K562 (cell line): ENCODE measurements at regions not wholly inside any gene's neighbourhood (a gene's known extent, or its start where the extent isn't known, plus 50 kb on each side); places are given as distances from the start of the nearest gene placed in this dataset.

Source experiments
- ATAC-seq: fragments of 200-7000 bp; cut with Tn5 transposase; 3 replicates; pipeline ENCODE4 v1.9.1; 2020; ENCODE audit warnings: moderate library complexity
- BruUV-seq: library from RNA; stranded (reverse); fragments of 400-500 nt; replicated peaks from 2 replicates; lab custom pipeline; 2021; lab: Mats Ljungman, UMichigan
- CTCF ChIA-PET: fragments of 300-600 bp; formaldehyde crosslinking; extraction: SDS; loops from one replicate; lab custom pipeline; 2021; ENCODE audit warnings: low intra/inter-chr PET ratio; lab: Yijun Ruan, JAX
- POLR2A ChIA-PET: fragments of 300-600, 350-650 bp; sonication (Branson Sonifier 250); formaldehyde crosslinking; extraction: SDS; loops from one replicate; lab custom pipeline; 2021; ENCODE audit warnings: antibody characterized with exemption, inconsistent platforms; lab: Yijun Ruan, JAX
- DNase-seq, 4 experiments: peaks; one replicate each; pipeline versions ENCODE4 v3.0.0 to v3.0.0-alpha.2; 2011 to 2018; ENCODE audit warnings: low spot score in 3 of 4, mixed read lengths in 3 of 4; ENCODE audit errors: extremely low read depth in 1 of 4
- FAIRE-seq: peaks from 2 replicates; lab custom pipeline; 2011; peaks lifted over from hg19 to GRCh38; lab: Jason Lieb, UNC
- H2AFZ ChIP-seq: 2 replicates; pipeline ENCODE4 v1.6.0; 2011; ENCODE audit warnings: low read depth, low read length, control low read depth, inconsistent platforms
- H3K27ac ChIP-seq: fragments of 200-600 bp; 3 replicates; pipeline ENCODE4 v1.8.0; 2011; ENCODE audit warnings: low read depth, mild to moderate bottlenecking, control low read depth, inconsistent platforms, low read length, moderate library complexity, mixed read lengths; ENCODE audit errors: extremely low read depth
- H3K27me3 ChIP-seq, 2 experiments: fragments of 300-600 bp in 1 of 2; 2 replicates in 1 of 2; 3 replicates in 1 of 2; pipeline versions ENCODE4 v1.6.0 to v1.8.0; 2011; ENCODE audit warnings: inconsistent platforms in 2 of 2, low read length in 2 of 2, mild to moderate bottlenecking in 1 of 2, mixed read lengths in 1 of 2, moderate library complexity in 1 of 2; ENCODE audit not compliant: control insufficient read depth in 2 of 2, insufficient read depth in 2 of 2
- H3K36me3 ChIP-seq: fragments of 300-600 bp; 3 replicates; pipeline ENCODE4 v1.8.0; 2011; ENCODE audit warnings: mild to moderate bottlenecking, low read length, inconsistent platforms; ENCODE audit not compliant: control insufficient read depth, insufficient read depth
- H3K4me1 ChIP-seq, 2 experiments: fragments of 200-600 bp in 1 of 2; replicated peaks in 1 of 2; 2 replicates in 1 of 2; 3 replicates in 1 of 2; pipeline versions ENCODE4 v1.5.1 to v1.8.0; 2011; ENCODE audit warnings: inconsistent platforms in 2 of 2, low read length in 2 of 2, mild to moderate bottlenecking in 1 of 2, mixed read lengths in 1 of 2, moderate library complexity in 1 of 2; ENCODE audit not compliant: control insufficient read depth in 2 of 2, insufficient read depth in 2 of 2
- H3K4me2 ChIP-seq: 2 replicates; pipeline ENCODE4 v1.6.1; 2011; ENCODE audit warnings: low read length, control low read depth, inconsistent platforms, mixed read lengths; ENCODE audit not compliant: insufficient read depth
- H3K4me3 ChIP-seq: fragments of 200-600 bp; sonication (generic), shearing (Covaris generic); 2 replicates; pipeline ENCODE4 v1.5.1; 2016; ENCODE audit warnings: control low read depth, inconsistent platforms
- H3K79me2 ChIP-seq: fragments of 200-600 bp; 3 replicates; pipeline ENCODE4 v1.8.0; 2011; ENCODE audit warnings: low read length, inconsistent platforms; ENCODE audit not compliant: control insufficient read depth, insufficient read depth
- H3K9ac ChIP-seq, 2 experiments: 2 replicates each; pipeline versions ENCODE4 v1.6.0 to v1.6.1; 2011; ENCODE audit warnings: low read depth in 2 of 2, low read length in 2 of 2, control low read depth in 1 of 2, inconsistent platforms in 1 of 2, mild to moderate bottlenecking in 1 of 2, mixed read lengths in 1 of 2; ENCODE audit not compliant: insufficient read depth in 1 of 2
- H3K9me1 ChIP-seq: one replicate; pipeline ENCODE4 v1.6.0; 2011; ENCODE audit warnings: inconsistent platforms, mild to moderate bottlenecking, low read length, moderate library complexity; ENCODE audit not compliant: control insufficient read depth, insufficient read depth
- H3K9me3 ChIP-seq: replicated peaks from 2 replicates; pipeline ENCODE4 v1.5.1; 2011; ENCODE audit warnings: low read depth, low read length, inconsistent platforms; ENCODE audit not compliant: control insufficient read depth, insufficient read depth
- H4K20me1 ChIP-seq: replicated peaks from 2 replicates; pipeline ENCODE4 v1.6.1; 2011; ENCODE audit warnings: low read length, inconsistent platforms, mixed read lengths; ENCODE audit not compliant: control insufficient read depth, insufficient read depth
- CCNT2 ChIP-seq: IDR thresholded peaks from 2 replicates; pipeline ENCODE4 v1.6.1; 2011; ENCODE audit warnings: borderline replicate concordance, low read depth, mild to moderate bottlenecking, moderate library complexity, mixed read lengths, low read length; ENCODE audit not compliant: insufficient read length; ENCODE audit errors: extremely low read depth
- CHCHD3 ChIP-seq: fragments of 250-450 bp; sonication (Bioruptor Pico); IDR thresholded peaks from 2 replicates; pipeline ENCODE4 v2.1.2; 2022; ENCODE audit warnings: mild to moderate bottlenecking
- CHD1 ChIP-seq: fragments of 200-600 bp; sonication (generic); IDR thresholded peaks from one replicate; pipeline ENCODE4 v1.6.1; 2012; ENCODE audit warnings: mild to moderate bottlenecking, moderate library complexity, low read length, inconsistent platforms
- ESRRB ChIP-seq: fragments of 250-450 bp; sonication (Bioruptor Pico); IDR thresholded peaks from 2 replicates; pipeline ENCODE4 v1.5.0; 2020; ENCODE audit warnings: mild to moderate bottlenecking, moderate library complexity, borderline replicate concordance
- HDGF ChIP-seq: fragments of 450-650 bp; IDR thresholded peaks from 2 replicates; pipeline ENCODE4 v1.6.1; 2016
- MCM3 ChIP-seq: fragments of 450-650 bp; IDR thresholded peaks from 2 replicates; pipeline ENCODE4 v1.6.1; 2016
- MECOM ChIP-seq: fragments of 250-450 bp; sonication (Bioruptor Pico); IDR thresholded peaks from 2 replicates; pipeline ENCODE4 v1.8.0; 2022; ENCODE audit warnings: inconsistent platforms
- MXD1 ChIP-seq: fragments of 250-450 bp; sonication (Bioruptor Pico); IDR thresholded peaks from 2 replicates; pipeline ENCODE4 v1.8.0; 2021; ENCODE audit warnings: borderline replicate concordance, mild to moderate bottlenecking, moderate library complexity; ENCODE audit not compliant: poor library complexity, severe bottlenecking
- NFE2 ChIP-seq: IDR thresholded peaks from 2 replicates; pipeline ENCODE4 v1.6.1; 2014; ENCODE audit warnings: antibody characterized with exemption, low read depth
- POLR2A ChIP-seq: fragments of 450-650 bp; conservative IDR thresholded peaks from 2 replicates; pipeline ENCODE4 v1.6.1; 2016
- PPARD ChIP-seq: fragments of 250-450 bp; sonication (Bioruptor Pico); IDR thresholded peaks from 2 replicates; pipeline ENCODE4 v1.8.0; 2022; ENCODE audit warnings: inconsistent platforms, mild to moderate bottlenecking, moderate library complexity
- PTRF ChIP-seq: fragments of 450-650 bp; IDR thresholded peaks from 2 replicates; pipeline ENCODE4 v1.6.1; 2016; ENCODE audit warnings: mild to moderate bottlenecking, missing genetic modification characterization, missing compliant biosample characterization
- RFX7 ChIP-seq: fragments of 250-450 bp; sonication (Bioruptor Pico); IDR thresholded peaks from 2 replicates; pipeline ENCODE4 v1.5.1; 2021; ENCODE audit warnings: mild to moderate bottlenecking
- SLC30A9 ChIP-seq: fragments of 250-450 bp; sonication (Bioruptor Pico); IDR thresholded peaks from 2 replicates; pipeline ENCODE4 v1.8.0; 2022; ENCODE audit warnings: mild to moderate bottlenecking, moderate library complexity
- SRSF7 ChIP-seq: fragments of 200-400 bp; formaldehyde crosslinking; optimal IDR thresholded peaks from 2 replicates; pipeline ENCODE3; 2017; ENCODE audit warnings: mild to moderate bottlenecking, low read depth, low read length
- TEAD2 ChIP-seq: fragments of 450-650 bp; IDR thresholded peaks from 2 replicates; pipeline ENCODE4 v1.6.1; 2016; ENCODE audit warnings: missing genetic modification characterization, control low read depth, missing compliant biosample characterization
- ZNF121 ChIP-seq: sonication (generic); formaldehyde crosslinking; conservative IDR thresholded peaks from 2 replicates; pipeline ENCODE4 v1.8.0; 2022; ENCODE audit warnings: missing genetic modification reagents
- ZNF79 ChIP-seq: fragments of 250-450 bp; sonication (Bioruptor Pico); IDR thresholded peaks from 2 replicates; pipeline ENCODE4 v1.4.0; 2020; ENCODE audit warnings: low read depth, mild to moderate bottlenecking, moderate library complexity
- WGBS: fragments of 100-300 bp; shearing (Covaris generic); methylation state at CpG from one replicate; pipeline ENCODE4 v1.1.6; 2016; ENCODE audit warnings: low coverage, mixed read lengths; ENCODE audit not compliant: insufficient coverage; ENCODE audit errors: missing lambda C conversion rate; 5-methylcytosine and 5-hydroxymethylcytosine counted together
- in situ Hi-C: fragments of 300-500 bp; cut with MboI; formaldehyde crosslinking; loops from 4 replicates; pipeline ENCODE4 v1.15.0; 2018; ENCODE audit warnings: inconsistent platforms, mixed read lengths
- intact Hi-C: fragments of 100-400 bp; cut with micrococcal nuclease; formaldehyde crosslinking; loops from 2 replicates; pipeline ENCODE4 v1.14.2; 2022
- TF ChIP-seq, protein P1 (sequence below): fragments of 250-450 bp; sonication (Bioruptor Pico); IDR thresholded peaks from 2 replicates; pipeline ENCODE4 v1.4.0; 2020; ENCODE audit warnings: borderline replicate concordance
- TF ChIP-seq, protein P2 (sequence below): IDR thresholded peaks from 2 replicates; pipeline ENCODE4 v1.6.1; 2016; ENCODE audit warnings: missing genetic modification characterization, missing compliant biosample characterization

DNA sequence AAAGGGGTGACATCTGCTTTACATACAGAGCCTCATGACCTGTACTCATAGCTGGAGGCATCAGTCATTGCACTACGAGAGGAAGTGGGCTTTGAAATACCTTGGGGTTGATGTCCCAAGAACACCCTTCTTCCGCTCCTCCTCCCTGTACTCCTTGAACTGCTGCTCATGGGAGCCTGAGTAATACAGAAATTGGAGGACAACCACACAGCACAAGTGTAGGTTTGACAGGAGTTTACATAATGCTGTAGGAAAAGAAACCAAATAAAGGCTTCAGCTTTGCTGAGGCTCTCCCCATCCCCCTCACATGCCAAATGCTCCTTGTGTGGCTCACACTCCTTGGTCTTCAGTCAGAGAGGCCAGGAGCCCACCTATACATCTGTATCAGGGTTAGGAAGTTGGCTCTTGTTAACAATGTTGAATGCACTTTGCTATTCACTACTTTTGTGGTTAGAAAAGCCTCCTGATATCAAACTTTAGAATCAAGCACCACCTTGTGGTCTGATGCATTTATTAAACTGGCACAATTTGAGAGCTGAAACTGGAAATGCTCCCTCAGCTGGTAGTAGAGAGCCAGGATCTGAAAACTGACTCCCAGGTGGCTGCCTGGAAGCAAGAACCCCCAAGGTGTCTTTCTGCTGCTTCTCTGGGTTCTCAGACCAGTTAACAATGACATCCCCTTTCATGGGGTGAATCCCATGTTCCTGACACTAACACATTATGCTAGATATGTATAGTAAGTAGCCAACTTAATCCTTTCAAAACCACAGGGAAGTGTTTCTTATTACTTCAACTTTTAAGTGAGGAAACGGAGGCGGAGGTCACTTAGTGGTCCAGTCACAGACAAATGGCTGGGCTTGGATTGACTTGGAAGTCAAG lies 56.2 kb upstream of the EDN1 start (continued):
- TF ChIP-seq MXD1 (no peak), MECOM (CRISPR knock-in tag) (no peak), CCNT2 (no peak), PPARD (no peak), TEAD2 (tag) (no peak), RFX7 (CRISPR knock-in tag) (no peak), POLR2A (no peak), ZNF79 (CRISPR knock-in tag) (no peak), NFE2 (no peak)

DNA sequence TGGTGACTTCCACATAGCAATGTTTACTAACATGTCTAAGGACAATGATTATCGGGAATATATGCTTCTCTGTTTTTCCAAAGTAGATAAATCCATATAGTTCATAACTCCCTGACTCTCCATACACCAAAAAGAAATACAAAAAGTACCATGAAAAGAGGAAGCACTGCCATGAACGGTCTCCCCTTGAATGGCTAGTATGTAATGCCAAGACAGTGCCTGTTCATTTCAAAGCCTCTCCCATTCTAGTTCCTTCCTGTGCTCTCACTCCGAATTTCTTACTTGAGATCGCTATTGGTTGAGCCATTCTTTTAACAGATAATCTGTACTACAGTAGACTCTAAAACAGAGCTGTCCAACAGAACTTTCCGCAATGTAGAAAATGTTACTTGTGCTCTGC lies 54.8 kb upstream of the EDN1 start:
- no TSS peak for BruUV-seq
- ATAC-seq (no peak), FAIRE-seq (no peak), DNase-seq (no peak)
- in situ Hi-C loops: no loop called here
- H3K79me2 ChIP-seq: no peaks in the 10 kb centered on the region
- WGBS: 2% methylated on average over 5 of the region's 5 CpGs
- H3K9me3 ChIP-seq: no peaks in the 10 kb centered on the region
- peaks cover 0 to 4% of the 10 kb centered on the region in 2 experiments; a peak in 1 of 5 replicates for H3K27me3 ChIP-seq
- no peak overlapping the region for H2AFZ ChIP-seq
- H3K27ac ChIP-seq: no peak overlapping the region
- ChIA-PET POLR2A (no interaction called here), CTCF (no interaction called here)
- H4K20me1 ChIP-seq: no peaks in the 10 kb centered on the region
- no peak overlapping the region for H3K4me2 ChIP-seq
- H3K4me3 ChIP-seq: no peak overlapping the region
- no peak overlapping the region for H3K9ac ChIP-seq
- no peaks in the 10 kb centered on the region for H3K9me1 ChIP-seq
- H3K4me1 ChIP-seq: no peaks in the 10 kb centered on the region
- intact Hi-C loops: no loop called here
- no peaks in the 10 kb centered on the region for H3K36me3 ChIP-seq
- TF ChIP-seq ZNF121 (no peak), ESRRB (no peak), CHCHD3 (CRISPR knock-in tag) (no peak), SLC30A9 (CRISPR knock-in tag) (no peak), MCM3 (no peak), CHD1 (no peak), SRSF7 (no peak), PTRF (tag) (no peak), HDGF (no peak)
- TF ChIP-seq, protein P1, sequence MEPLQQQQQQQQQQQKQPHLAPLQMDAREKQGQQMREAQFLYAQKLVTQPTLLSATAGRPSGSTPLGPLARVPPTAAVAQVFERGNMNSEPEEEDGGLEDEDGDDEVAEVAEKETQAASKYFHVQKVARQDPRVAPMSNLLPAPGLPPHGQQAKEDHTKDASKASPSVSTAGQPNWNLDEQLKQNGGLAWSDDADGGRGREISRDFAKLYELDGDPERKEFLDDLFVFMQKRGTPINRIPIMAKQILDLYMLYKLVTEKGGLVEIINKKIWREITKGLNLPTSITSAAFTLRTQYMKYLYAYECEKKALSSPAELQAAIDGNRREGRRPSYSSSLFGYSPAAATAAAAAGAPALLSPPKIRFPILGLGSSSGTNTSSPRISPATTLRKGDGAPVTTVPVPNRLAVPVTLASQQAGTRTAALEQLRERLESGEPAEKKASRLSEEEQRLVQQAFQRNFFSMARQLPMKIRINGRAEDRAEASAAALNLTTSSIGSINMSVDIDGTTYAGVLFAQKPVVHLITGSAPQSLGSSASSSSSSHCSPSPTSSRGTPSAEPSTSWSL (CRISPR knock-in tag): no peak
- TF ChIP-seq, protein P2, sequence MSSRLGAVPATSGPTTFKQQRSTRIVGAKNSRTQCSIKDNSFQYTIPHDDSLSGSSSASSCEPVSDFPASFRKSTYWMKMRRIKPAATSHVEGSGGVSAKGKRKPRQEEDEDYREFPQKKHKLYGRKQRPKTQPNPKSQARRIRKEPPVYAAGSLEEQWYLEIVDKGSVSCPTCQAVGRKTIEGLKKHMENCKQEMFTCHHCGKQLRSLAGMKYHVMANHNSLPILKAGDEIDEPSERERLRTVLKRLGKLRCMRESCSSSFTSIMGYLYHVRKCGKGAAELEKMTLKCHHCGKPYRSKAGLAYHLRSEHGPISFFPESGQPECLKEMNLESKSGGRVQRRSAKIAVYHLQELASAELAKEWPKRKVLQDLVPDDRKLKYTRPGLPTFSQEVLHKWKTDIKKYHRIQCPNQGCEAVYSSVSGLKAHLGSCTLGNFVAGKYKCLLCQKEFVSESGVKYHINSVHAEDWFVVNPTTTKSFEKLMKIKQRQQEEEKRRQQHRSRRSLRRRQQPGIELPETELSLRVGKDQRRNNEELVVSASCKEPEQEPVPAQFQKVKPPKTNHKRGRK (tag): no peak
